H1 (cell line): ENCODE measurements at regions not wholly inside any gene's neighbourhood (a gene's known extent, or its start where the extent isn't known, plus 50 kb on each side); places are given as distances from the start of the nearest gene placed in this dataset.

Experiments used
- CTCF ChIA-PET: fragments of 300-600 bp; sonication (Branson Sonifier 250); formaldehyde crosslinking; loops from one replicate; lab custom pipeline; 2021; ENCODE audit not compliant: partially characterized antibody; lab: Charles Lee
- POLR2A ChIA-PET: fragments of 300-600 bp; sonication (Branson Sonifier 250); formaldehyde crosslinking; loops from one replicate; lab custom pipeline; 2021; ENCODE audit warnings: inconsistent platforms; ENCODE audit not compliant: partially characterized antibody; lab: Charles Lee
- DNase-seq, 2 experiments: peaks; one replicate each; pipeline versions ENCODE4 v3.0.0 to v3.0.0-alpha.2; 2010 to 2022; ENCODE audit warnings: low spot score in 2 of 2, low read depth in 1 of 2, mixed read lengths in 1 of 2
- FAIRE-seq: peaks from 2 replicates; lab custom pipeline; 2011; peaks lifted over from hg19 to GRCh38; lab: Jason Lieb, UNC
- H2AFZ ChIP-seq: 2 replicates; pipeline ENCODE4 v1.8.1; 2012; ENCODE audit warnings: low read length, inconsistent platforms
- H2AK5ac ChIP-seq: 2 replicates; pipeline ENCODE4 v1.6.1; 2013; ENCODE audit warnings: low read depth, low read length
- H2BK120ac ChIP-seq: replicated peaks from 2 replicates; pipeline ENCODE3; 2013; ENCODE audit warnings: low read depth, low read length, inconsistent platforms
- H2BK12ac ChIP-seq: 2 replicates; pipeline ENCODE4 v1.6.1; 2013; ENCODE audit warnings: low read depth, low read length
- H2BK15ac ChIP-seq: 2 replicates; pipeline ENCODE4 v1.6.1; 2013; ENCODE audit warnings: low read length
- H2BK20ac ChIP-seq: 2 replicates; pipeline ENCODE4 v1.6.1; 2013; ENCODE audit warnings: low read length
- H2BK5ac ChIP-seq: 2 replicates; pipeline ENCODE4 v1.6.1; 2013; ENCODE audit warnings: low read depth, low read length
- H3K14ac ChIP-seq: 2 replicates; pipeline ENCODE4 v1.6.1; 2013; ENCODE audit warnings: inconsistent platforms; ENCODE audit not compliant: insufficient read length
- H3K18ac ChIP-seq: 2 replicates; pipeline ENCODE4 v1.6.1; 2013; ENCODE audit warnings: low read length; ENCODE audit errors: extremely low read depth
- H3K23ac ChIP-seq: 2 replicates; pipeline ENCODE4 v1.6.1; 2013; ENCODE audit warnings: inconsistent platforms; ENCODE audit not compliant: insufficient read length
- H3K23me2 ChIP-seq: 2 replicates; pipeline ENCODE4 v1.6.1; 2013; ENCODE audit warnings: low read depth, low read length
- H3K27ac ChIP-seq: 2 replicates; pipeline ENCODE4 v1.6.1; 2011; ENCODE audit warnings: low read depth, low read length, inconsistent platforms
- H3K27me3 ChIP-seq, 4 experiments: replicated peaks in 1 of 4; 1 replicate in 1 of 4; 2 replicates in 3 of 4; pipeline versions ENCODE4 v1.6.1 to v1.8.1; 2011 to 2013; ENCODE audit warnings: low read length in 3 of 4, mild to moderate bottlenecking in 3 of 4, inconsistent platforms in 2 of 4, mixed read lengths in 2 of 4, moderate library complexity in 1 of 4; ENCODE audit not compliant: control insufficient read depth in 3 of 4, insufficient read depth in 3 of 4; ENCODE audit errors: extremely low read depth in 1 of 4
- H3K36me3 ChIP-seq, 4 experiments: 2 replicates each; pipeline versions ENCODE4 v1.6.1 to v1.8.1; 2011 to 2013; ENCODE audit warnings: mild to moderate bottlenecking in 4 of 4, low read length in 3 of 4, moderate library complexity in 2 of 4, control low read depth in 1 of 4, inconsistent platforms in 1 of 4; ENCODE audit not compliant: insufficient read depth in 4 of 4, control insufficient read depth in 2 of 4
- H3K4ac ChIP-seq: replicated peaks from 2 replicates; pipeline ENCODE3; 2013; ENCODE audit warnings: low read length, low read depth, mixed read lengths, inconsistent platforms; ENCODE audit not compliant: insufficient read length
- H3K4me1 ChIP-seq, 4 experiments: replicated peaks in 1 of 4; 1 replicate in 1 of 4; 2 replicates in 3 of 4; pipeline versions ENCODE4 v1.6.1 to v1.8.1; 2011 to 2013; ENCODE audit warnings: low read length in 3 of 4, inconsistent platforms in 2 of 4, mixed read lengths in 1 of 4; ENCODE audit not compliant: insufficient read depth in 4 of 4, control insufficient read depth in 3 of 4
- H3K4me2 ChIP-seq, 2 experiments: 2 replicates each; pipeline versions ENCODE4 v1.6.1 to v1.8.1; 2011 to 2013; ENCODE audit warnings: low read depth in 2 of 2, low read length in 2 of 2, control low read depth in 1 of 2, inconsistent platforms in 1 of 2, mild to moderate bottlenecking in 1 of 2; ENCODE audit not compliant: insufficient read depth in 1 of 2
- H3K4me3 ChIP-seq, 4 experiments: fragments of 200-600, 300-600 bp in 1 of 4; sonication (generic), shearing (Covaris generic), sonication (Bioruptor Twin) in 1 of 4; 2 replicates each; pipeline versions ENCODE4 v1.5.1 to v1.8.1; 2011 to 2016; ENCODE audit warnings: low read length in 4 of 4, low read depth in 3 of 4, control low read depth in 2 of 4, inconsistent platforms in 2 of 4, mild to moderate bottlenecking in 2 of 4, mixed read lengths in 1 of 4, moderate library complexity in 1 of 4; ENCODE audit not compliant: insufficient read depth in 2 of 4; ENCODE audit errors: extremely low read depth in 1 of 4
- H3K56ac ChIP-seq: replicated peaks from 2 replicates; pipeline ENCODE3; 2013; ENCODE audit warnings: low read depth, mild to moderate bottlenecking, mixed read lengths, low read length, inconsistent platforms; ENCODE audit not compliant: insufficient read length
- H3K79me1 ChIP-seq: 2 replicates; pipeline ENCODE4 v1.6.1; 2013; ENCODE audit warnings: low read depth, low read length, control low read depth
- H3K79me2 ChIP-seq, 2 experiments: 2 replicates each; pipeline versions ENCODE4 v1.6.1 to v1.8.1; 2012 to 2013; ENCODE audit warnings: low read length in 2 of 2, mild to moderate bottlenecking in 2 of 2, inconsistent platforms in 1 of 2; ENCODE audit not compliant: insufficient read depth in 2 of 2, control insufficient read depth in 1 of 2
- H3K9ac ChIP-seq, 4 experiments: replicated peaks in 1 of 4; 1 replicate in 1 of 4; 2 replicates in 3 of 4; pipeline versions ENCODE4 v1.6.1 to v1.8.1; 2011 to 2013; ENCODE audit warnings: low read depth in 3 of 4, low read length in 3 of 4, control low read depth in 2 of 4, mild to moderate bottlenecking in 2 of 4, moderate library complexity in 2 of 4, inconsistent platforms in 1 of 4; ENCODE audit errors: extremely low read depth in 1 of 4
- H3K9me3 ChIP-seq, 2 experiments: 2 replicates each; pipeline versions ENCODE4 v1.6.1 to v1.8.1; 2012 to 2013; ENCODE audit warnings: mild to moderate bottlenecking in 2 of 2, moderate library complexity in 2 of 2, control low read depth in 1 of 2, inconsistent platforms in 1 of 2, low read depth in 1 of 2, low read length in 1 of 2, mixed read lengths in 1 of 2; ENCODE audit not compliant: insufficient read depth in 2 of 2
- H4K20me1 ChIP-seq, 2 experiments: replicated peaks in 1 of 2; 2 replicates each; pipeline versions ENCODE3 to v1.8.1; 2011 to 2013; ENCODE audit warnings: inconsistent platforms in 2 of 2, low read length in 2 of 2, mild to moderate bottlenecking in 1 of 2; ENCODE audit not compliant: insufficient read depth in 2 of 2, control insufficient read depth in 1 of 2
- H4K5ac ChIP-seq: 2 replicates; pipeline ENCODE4 v1.6.1; 2013; ENCODE audit warnings: low read length, low read depth, mixed read lengths, inconsistent platforms; ENCODE audit not compliant: insufficient read length
- H4K8ac ChIP-seq: 2 replicates; pipeline ENCODE4 v1.8.0; 2013; ENCODE audit warnings: mild to moderate bottlenecking, moderate library complexity, low read length, inconsistent platforms; ENCODE audit not compliant: insufficient read depth; ENCODE audit errors: extremely low read depth
- H4K91ac ChIP-seq: replicated peaks from 2 replicates; pipeline ENCODE3; 2013; ENCODE audit warnings: low read length, mixed read lengths, inconsistent platforms; ENCODE audit not compliant: insufficient read length
- ATF2 ChIP-seq: IDR thresholded peaks from 2 replicates; pipeline ENCODE4 v1.6.1; 2012; ENCODE audit warnings: low read length, inconsistent platforms
- CHD1 ChIP-seq: IDR thresholded peaks from 2 replicates; pipeline ENCODE4 v1.6.1; 2012; ENCODE audit warnings: low read depth, low read length, improper control_type of control experiment
- CHD2 ChIP-seq: IDR thresholded peaks from 2 replicates; pipeline ENCODE4 v1.6.1; 2012; ENCODE audit warnings: low read length, improper control_type of control experiment
- CTBP2 ChIP-seq: IDR thresholded peaks from 2 replicates; pipeline ENCODE4 v1.7.0; 2011; ENCODE audit warnings: borderline replicate concordance, mild to moderate bottlenecking, moderate library complexity, mixed read lengths, low read length; ENCODE audit not compliant: insufficient read depth, insufficient read length
- KDM5A ChIP-seq: fragments of 200-600 bp; IDR thresholded peaks from 2 replicates; pipeline ENCODE4 v1.7.1; 2012; ENCODE audit warnings: mild to moderate bottlenecking, low read length, inconsistent platforms, mixed read lengths
- MAFK ChIP-seq: IDR thresholded peaks from 2 replicates; pipeline ENCODE4 v1.6.1; 2012; ENCODE audit warnings: low read depth, mild to moderate bottlenecking, improper control_type of control experiment, low read length
- POLR2A ChIP-seq, 2 experiments: IDR thresholded peaks; 1 replicate in 1 of 2; 2 replicates in 1 of 2; pipeline ENCODE4 v1.6.1; 2011; ENCODE audit warnings: low read depth in 2 of 2, low read length in 2 of 2, mild to moderate bottlenecking in 2 of 2; ENCODE audit errors: control extremely low read depth in 1 of 2
- RFX5 ChIP-seq: IDR thresholded peaks from 2 replicates; pipeline ENCODE4 v1.6.1; 2011; ENCODE audit warnings: low read depth, low read length, improper control_type of control experiment, borderline replicate concordance
- RXRA ChIP-seq: IDR thresholded peaks from 2 replicates; pipeline ENCODE4 v1.6.1; 2011; ENCODE audit warnings: low read depth, mild to moderate bottlenecking, low read length, moderate library complexity; ENCODE audit not compliant: insufficient read depth
- SP4 ChIP-seq: IDR thresholded peaks from 2 replicates; pipeline ENCODE4 v1.6.1; 2012; ENCODE audit warnings: low read length, inconsistent platforms
- SRF ChIP-seq: IDR thresholded peaks from 2 replicates; pipeline ENCODE4 v1.6.1; 2011; ENCODE audit warnings: mild to moderate bottlenecking, low read depth, low read length, moderate library complexity
- WGBS, 2 experiments: shearing (Covaris generic) in 1 of 2; methylation state at CpG; one replicate each; pipeline versions ENCODE4 v1.1.6 to v1.1.7; 2013 to 2015; ENCODE audit warnings: low lambda C conversion rate in 2 of 2, mixed read lengths in 2 of 2, inconsistent platforms in 1 of 2, low coverage in 1 of 2, missing lambda C conversion rate in 1 of 2; ENCODE audit not compliant: insufficient replicate concordance in 2 of 2, insufficient coverage in 1 of 2, insufficient read length in 1 of 2; ENCODE audit errors: extremely low coverage in 1 of 2, missing lambda C conversion rate in 1 of 2; 5-methylcytosine and 5-hydroxymethylcytosine counted together
- TF ChIP-seq, protein P1 (sequence below): IDR thresholded peaks from 2 replicates; pipeline ENCODE4 v1.6.1; 2011; ENCODE audit warnings: low read depth, mild to moderate bottlenecking, low read length; ENCODE audit not compliant: insufficient read depth

DNA sequence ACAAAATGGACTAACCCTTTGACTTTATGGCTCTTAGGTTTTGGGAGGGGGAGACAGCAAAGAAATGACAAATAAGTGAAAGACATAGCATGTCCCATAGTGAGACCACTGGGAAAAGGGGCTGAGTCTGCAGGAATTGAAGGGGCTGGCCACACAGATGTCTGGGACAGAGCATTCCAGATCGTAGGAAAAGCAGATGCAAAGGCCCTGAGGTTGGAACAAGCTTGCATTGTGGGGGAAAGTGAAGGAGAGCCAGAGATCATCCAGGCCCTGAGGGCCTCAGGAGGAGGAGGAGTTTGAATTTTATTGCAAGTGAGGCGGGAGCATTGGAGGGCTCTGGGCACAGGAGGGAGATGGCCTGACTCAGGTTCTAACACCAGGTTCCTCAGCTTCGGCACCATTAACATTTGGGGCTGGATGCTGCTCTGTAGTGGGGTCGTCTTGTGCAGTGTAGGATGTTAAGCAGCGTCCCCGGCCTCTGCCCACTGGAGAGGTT lies 97.5 kb downstream of the CEBPB start:
- DNase-seq (no peak), FAIRE-seq (no peak)
- no peaks in the 10 kb centered on the region for H3K23me2 ChIP-seq
- H2BK20ac ChIP-seq, result no peak overlapping the region
- H3K4me1 ChIP-seq, result peaks cover 0 to 7% (median 2%) of the 10 kb centered on the region in 4 experiments; a peak in 4 of 7 replicates
- no peak overlapping the region for H4K5ac ChIP-seq
- ChIA-PET POLR2A (interaction anchor here (1.0 kb wide), 1 partner anchor 8 kb away, joined by 3 read pairs; no protein-coding TSS in a partner anchor), CTCF (interaction anchor here (0.6 kb wide), 1 partner anchor 91 kb away, joined by 3 read pairs; no protein-coding TSS in a partner anchor)
- H2AFZ ChIP-seq, result no peak overlapping the region
- no peak overlapping the region for H3K27ac ChIP-seq
- H2BK15ac ChIP-seq, result no peak overlapping the region
- no peak overlapping the region for H3K23ac ChIP-seq
- H2BK12ac ChIP-seq, result no peak overlapping the region
- no peaks in the 10 kb centered on the region for H3K27me3 ChIP-seq
- no peak overlapping the region for H2AK5ac ChIP-seq
- H3K56ac ChIP-seq, result no peak overlapping the region
- H4K91ac ChIP-seq, result no peak overlapping the region
- TF ChIP-seq KDM5A, result no peak
- TF ChIP-seq RXRA, result no peak
- no peak for TF ChIP-seq SRF
- no peak for TF ChIP-seq SP4
- TF ChIP-seq ATF2, result no peak
- TF ChIP-seq POLR2A (IDR thresholded peaks at IDR 0.05; ENCODE audit: control extremely low read depth in 1 of 2, low read depth in 2 of 2, low read length in 2 of 2), result no peak
- TF ChIP-seq, protein P1, sequence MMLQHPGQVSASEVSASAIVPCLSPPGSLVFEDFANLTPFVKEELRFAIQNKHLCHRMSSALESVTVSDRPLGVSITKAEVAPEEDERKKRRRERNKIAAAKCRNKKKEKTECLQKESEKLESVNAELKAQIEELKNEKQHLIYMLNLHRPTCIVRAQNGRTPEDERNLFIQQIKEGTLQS, result no peak
- no peak for TF ChIP-seq CHD1
- TF ChIP-seq MAFK, result no peak
- TF ChIP-seq CHD2, result no peak
- TF ChIP-seq RFX5, result no peak
- TF ChIP-seq CTBP2, result no peak
- H3K18ac ChIP-seq, result no peak overlapping the region
- no peak overlapping the region for H2BK120ac ChIP-seq
- H2BK5ac ChIP-seq, result no peak overlapping the region
- no peak overlapping the region for H3K4ac ChIP-seq
- no peak overlapping the region for H3K14ac ChIP-seq
- H3K36me3 ChIP-seq, result no peaks in the 10 kb centered on the region
- H4K8ac ChIP-seq, result no peak overlapping the region
- H3K79me2 ChIP-seq, result no peaks in the 10 kb centered on the region
- no peak overlapping the region for H3K4me2 ChIP-seq
- no peaks in the 10 kb centered on the region for H3K9me3 ChIP-seq
- WGBS, 2 experiments, result 84% methylated on average over 6 of the region's 6 CpGs; no CpG with 5 or more reads in 1 of the 2 experiments
- no peaks in the 10 kb centered on the region for H4K20me1 ChIP-seq
- no peaks in the 10 kb centered on the region for H3K79me1 ChIP-seq
- no peak overlapping the region for H3K4me3 ChIP-seq
- no peak overlapping the region for H3K9ac ChIP-seq
